Sigmoid colon (tissue), 4 donors: ENCODE measurements at regions not wholly inside any gene's neighbourhood (a gene's known extent, or its start where the extent isn't known, plus 50 kb on each side); places are given as distances from the start of the nearest gene placed in this dataset.

Source experiments
- POLR2A ChIP-seq, 2 donors: fragments of 450-650 bp; IDR thresholded peaks; one replicate each; pipeline ENCODE4 v1.6.1; 2016; ENCODE audit warnings: antibody characterized with exemption in 2 of 2, mild to moderate bottlenecking in 2 of 2, moderate library complexity in 2 of 2
- POLR2AphosphoS5 ChIP-seq, 4 donors: sonication (generic); formaldehyde crosslinking; IDR thresholded peaks; one replicate each; pipeline ENCODE4 v1.6.1; 2017; ENCODE audit warnings: antibody characterized with exemption in 4 of 4
- TF ChIP-seq, protein P1 (sequence below), 4 experiments: fragments of 450-650 bp in 3 of 4; fragments of 200-600 bp in 1 of 4; IDR thresholded peaks; one replicate each; pipeline ENCODE4 v1.5.1; 2016 to 2019; ENCODE audit warnings: antibody characterized with exemption in 4 of 4, mild to moderate bottlenecking in 3 of 4, moderate library complexity in 2 of 4

DNA sequence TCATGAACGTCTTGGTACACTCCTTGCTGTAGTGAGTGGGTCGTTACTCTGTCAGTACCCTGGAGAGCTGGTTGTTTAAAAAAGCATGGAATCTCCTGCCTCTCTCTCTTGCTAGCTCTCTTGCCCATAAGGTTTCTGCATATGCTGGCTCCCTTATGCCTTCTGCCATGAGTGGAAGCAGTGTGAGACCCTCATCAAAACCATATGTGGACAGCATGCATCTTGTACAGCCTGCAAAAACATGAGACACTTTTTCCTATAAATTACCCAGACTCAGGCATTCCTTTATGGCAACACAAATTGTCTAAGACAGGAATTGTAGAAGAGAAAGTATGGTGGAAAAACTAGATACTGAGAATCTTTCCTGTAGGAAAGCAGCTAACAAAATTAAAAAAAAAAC lies 516.3 kb downstream of the SLITRK6 start:
- TF ChIP-seq, protein P1, sequence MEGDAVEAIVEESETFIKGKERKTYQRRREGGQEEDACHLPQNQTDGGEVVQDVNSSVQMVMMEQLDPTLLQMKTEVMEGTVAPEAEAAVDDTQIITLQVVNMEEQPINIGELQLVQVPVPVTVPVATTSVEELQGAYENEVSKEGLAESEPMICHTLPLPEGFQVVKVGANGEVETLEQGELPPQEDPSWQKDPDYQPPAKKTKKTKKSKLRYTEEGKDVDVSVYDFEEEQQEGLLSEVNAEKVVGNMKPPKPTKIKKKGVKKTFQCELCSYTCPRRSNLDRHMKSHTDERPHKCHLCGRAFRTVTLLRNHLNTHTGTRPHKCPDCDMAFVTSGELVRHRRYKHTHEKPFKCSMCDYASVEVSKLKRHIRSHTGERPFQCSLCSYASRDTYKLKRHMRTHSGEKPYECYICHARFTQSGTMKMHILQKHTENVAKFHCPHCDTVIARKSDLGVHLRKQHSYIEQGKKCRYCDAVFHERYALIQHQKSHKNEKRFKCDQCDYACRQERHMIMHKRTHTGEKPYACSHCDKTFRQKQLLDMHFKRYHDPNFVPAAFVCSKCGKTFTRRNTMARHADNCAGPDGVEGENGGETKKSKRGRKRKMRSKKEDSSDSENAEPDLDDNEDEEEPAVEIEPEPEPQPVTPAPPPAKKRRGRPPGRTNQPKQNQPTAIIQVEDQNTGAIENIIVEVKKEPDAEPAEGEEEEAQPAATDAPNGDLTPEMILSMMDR (IDR thresholded peaks at IDR 0.05): no peak
- TF ChIP-seq POLR2A (IDR thresholded peaks at IDR 0.05) (no peak), POLR2AphosphoS5 (IDR thresholded peaks at IDR 0.05) (no peak)
